GM18526 (cell line): ENCODE measurements at regions not wholly inside any gene's neighbourhood (a gene's known extent, or its start where the extent isn't known, plus 50 kb on each side); places are given as distances from the start of the nearest gene placed in this dataset.

Source experiments
- POLR2A ChIP-seq: IDR thresholded peaks from 3 replicates; pipeline ENCODE4 v1.6.1; 2011; ENCODE audit not compliant: insufficient read length; ENCODE audit errors: extremely low read depth

GRCh38 chr20:47931443-47931842 is 146.2 kb upstream of the SULF2 start:
- no peak for TF ChIP-seq POLR2A

GRCh38 chr20:47931002-47931401 is 145.7 kb upstream of the SULF2 start:
- TF ChIP-seq POLR2A = no peak

GRCh38 chr20:47929368-47930115 is 144.3 kb upstream of the SULF2 start:
- no peak for TF ChIP-seq POLR2A

- no peak for TF ChIP-seq POLR2A
These were observed 142.7 kb upstream of the SULF2 start for GRCh38 chr20:47927944-47928343.

- TF ChIP-seq POLR2A = no peak
These were observed 142.1 kb upstream of the SULF2 start for GRCh38 chr20:47927385-47927851.

GRCh38 chr20:47926731-47927130 is 141.4 kb upstream of the SULF2 start:
- TF ChIP-seq POLR2A = no peak

GRCh38 chr20:47925593-47925992 is 140.3 kb upstream of the SULF2 start:
- no peak for TF ChIP-seq POLR2A

GRCh38 chr20:47922269-47922668 is 137.0 kb upstream of the SULF2 start:
- no peak for TF ChIP-seq POLR2A

- TF ChIP-seq POLR2A = no peak
These were observed 136.1 kb upstream of the SULF2 start for GRCh38 chr20:47921408-47921807.

GRCh38 chr20:47917549-47918070 is 132.3 kb upstream of the SULF2 start:
- no peak for TF ChIP-seq POLR2A

- no peak for TF ChIP-seq POLR2A
These were observed 130.2 kb upstream of the SULF2 start for GRCh38 chr20:47915495-47915894.

GRCh38 chr20:47914792-47915191 is 129.5 kb upstream of the SULF2 start:
- no peak for TF ChIP-seq POLR2A

- TF ChIP-seq POLR2A = no peak
These were observed 121.9 kb upstream of the SULF2 start for GRCh38 chr20:47907031-47907675.

- TF ChIP-seq POLR2A = no peak
These were observed 121.0 kb upstream of the SULF2 start for GRCh38 chr20:47906348-47906660.

- TF ChIP-seq POLR2A = no peak
These were observed 120.5 kb upstream of the SULF2 start for GRCh38 chr20:47905628-47906347.

- TF ChIP-seq POLR2A = no peak
These were observed 112.2 kb upstream of the SULF2 start for GRCh38 chr20:47897461-47897860.
